Right cardiac atrium (tissue), 5 donors: ENCODE measurements at regions not wholly inside any gene's neighbourhood (a gene's known extent, or its start where the extent isn't known, plus 50 kb on each side); places are given as distances from the start of the nearest gene placed in this dataset.

Experiments
- ATAC-seq, 2 donors: fragments of 200-7000 bp; cut with Tn5 transposase; one replicate each; pipeline versions ENCODE4 v1.8.0 to v1.9.1; 2020; ENCODE audit warnings: moderate library complexity in 2 of 2, mild to moderate bottlenecking in 1 of 2
- DNase-seq, 3 donors: peaks; one replicate each; pipeline ENCODE4 v3.0.0-alpha.2; 2020
- H3K27ac ChIP-seq: one replicate; pipeline ENCODE4 v1.5.1; 2013; ENCODE audit warnings: mild to moderate bottlenecking, low read length, control low read depth, moderate library complexity
- H3K27me3 ChIP-seq: one replicate; pipeline ENCODE4 v1.6.1; 2013; ENCODE audit not compliant: control insufficient read depth, insufficient read depth
- H3K4me1 ChIP-seq: one replicate; pipeline ENCODE4 v1.6.1; 2013; ENCODE audit warnings: low read length; ENCODE audit not compliant: control insufficient read depth, insufficient read depth
- H3K4me3 ChIP-seq: one replicate; pipeline ENCODE4 v1.5.1; 2013; ENCODE audit warnings: low read length, control low read depth
- H3K9me3 ChIP-seq: one replicate; pipeline ENCODE4 v1.6.1; 2013; ENCODE audit warnings: low read length; ENCODE audit not compliant: control insufficient read depth
- WGBS: extraction: QIAGEN DNeasy Blood & Tissue Kit; methylation state at CpG from one replicate; pipeline ENCODE4 v1.1.7; 2013; 5-methylcytosine and 5-hydroxymethylcytosine counted together
- intact Hi-C, 4 donors: fragments of 100-400 bp; cut with DNase I; formaldehyde crosslinking; loops; one replicate each; pipeline versions ENCODE4 v1.11.0 to v1.14.0; 2022 to 2023
- donor health status: healthy with polysubstance abuse.
- donor health status: DM: no; HTN: yes; CAD: no.
- donor health status: DM: no; HTN: no; CAD: no.
- donor health status: DM: no; HTN: yes; CAD: no; lungs with severe emphysema.
- donor health status: DM: yes; HTN: yes; CAD: no.

GRCh38 chr13:55440465-55441085 lies 1700.1 kb upstream of the PRR20A start:
- no peak overlapping the region for H3K27ac ChIP-seq
- DNase-seq (no peak), ATAC-seq (no peak)
- H3K4me1 ChIP-seq: no peaks in the 10 kb centered on the region
- H3K4me3 ChIP-seq: no peak overlapping the region
- H3K27me3 ChIP-seq: no peaks in the 10 kb centered on the region
- intact Hi-C loops: no loop called here
- H3K9me3 ChIP-seq: no peaks in the 10 kb centered on the region
- 76% methylated on average over 4 of the region's 4 CpGs for WGBS

GRCh38 chr13:55464222-55464621 lies 1676.5 kb upstream of the PRR20A start:
- no peaks in the 10 kb centered on the region for H3K4me1 ChIP-seq
- 22% methylated on average over 3 of the region's 3 CpGs for WGBS
- ATAC-seq (no peak), DNase-seq (no peak)
- no peaks in the 10 kb centered on the region for H3K27me3 ChIP-seq
- no peaks in the 10 kb centered on the region for H3K9me3 ChIP-seq
- intact Hi-C loops: no loop called here
- no peak overlapping the region for H3K27ac ChIP-seq
- no peak overlapping the region for H3K4me3 ChIP-seq

- ATAC-seq: no peak
- WGBS: 86% methylated on average over 2 of the region's 2 CpGs
- Histone ChIP-seq H3K4me1 (no peaks in the 10 kb centered on the region), H3K9me3 (no peaks in the 10 kb centered on the region), H3K4me3 (no peak overlapping the region), H3K27ac (no peak overlapping the region), H3K27me3 (no peaks in the 10 kb centered on the region)
- intact Hi-C loops: no loop called here
- DNase-seq: no peak
These were observed 1673.2 kb upstream of the PRR20A start for GRCh38 chr13:55467476-55467875.

GRCh38 chr13:55483626-55484158 lies 1657.0 kb upstream of the PRR20A start:
- H3K27ac ChIP-seq: no peak overlapping the region
- 80% methylated on average over 3 of the region's 3 CpGs for WGBS

GRCh38 chr13:55493297-55493696 lies 1647.4 kb upstream of the PRR20A start:
- Histone ChIP-seq H3K27me3 (no peaks in the 10 kb centered on the region), H3K9me3 (no peaks in the 10 kb centered on the region), H3K4me3 (no peak overlapping the region), H3K4me1 (no peaks in the 10 kb centered on the region), H3K27ac (no peak overlapping the region)
- DNase-seq: no peak
- intact Hi-C loops: no loop called here
- no peak for ATAC-seq
- WGBS: 78% methylated on average over 3 of the region's 3 CpGs

More at GRCh38 chr13:55483626-55484158, 1657.0 kb upstream of the PRR20A start:
- intact Hi-C loops: no loop called here
- H3K27me3 ChIP-seq: no peaks in the 10 kb centered on the region
- no peaks in the 10 kb centered on the region for H3K4me1 ChIP-seq
- DNase-seq: no peak
- no peak overlapping the region for H3K4me3 ChIP-seq
- no peak for ATAC-seq
- no peaks in the 10 kb centered on the region for H3K9me3 ChIP-seq

GRCh38 chr13:55497486-55497885 lies 1643.2 kb upstream of the PRR20A start:
- H3K4me1 ChIP-seq: no peaks in the 10 kb centered on the region
- H3K27me3 ChIP-seq: no peaks in the 10 kb centered on the region
- 72% methylated on average over 3 of the region's 3 CpGs for WGBS
- H3K9me3 ChIP-seq: no peaks in the 10 kb centered on the region
- H3K27ac ChIP-seq: no peak overlapping the region
- ATAC-seq: no peak
- no peak for DNase-seq
- intact Hi-C loops: no loop called here
- H3K4me3 ChIP-seq: no peak overlapping the region

- no peaks in the 10 kb centered on the region for H3K9me3 ChIP-seq
- WGBS: 79% methylated on average over 2 of the region's 2 CpGs
- no peak for DNase-seq
- H3K4me1 ChIP-seq: no peaks in the 10 kb centered on the region
- H3K27ac ChIP-seq: no peak overlapping the region
- H3K27me3 ChIP-seq: no peaks in the 10 kb centered on the region
- no peak overlapping the region for H3K4me3 ChIP-seq
- intact Hi-C loops: no loop called here
- ATAC-seq: no peak
These were observed 1640.0 kb upstream of the PRR20A start for GRCh38 chr13:55500694-55501093.

- no peak overlapping the region for H3K27ac ChIP-seq
- no peaks in the 10 kb centered on the region for H3K9me3 ChIP-seq
- DNase-seq (no peak), ATAC-seq (no peak)
- 48% methylated on average over 1 of the region's 1 CpG for WGBS
- H3K27me3 ChIP-seq: no peaks in the 10 kb centered on the region
- no peak overlapping the region for H3K4me3 ChIP-seq
- no peaks in the 10 kb centered on the region for H3K4me1 ChIP-seq
- intact Hi-C loops: no loop called here
These were observed 1624.1 kb upstream of the PRR20A start for GRCh38 chr13:55516610-55517009.

GRCh38 chr13:55517312-55517711 lies 1623.4 kb upstream of the PRR20A start:
- Histone ChIP-seq H3K27ac (no peak overlapping the region), H3K9me3 (no peaks in the 10 kb centered on the region), H3K27me3 (no peaks in the 10 kb centered on the region), H3K4me1 (no peaks in the 10 kb centered on the region), H3K4me3 (no peak overlapping the region)
- ATAC-seq (no peak), DNase-seq (no peak)
- intact Hi-C loops: no loop called here
- WGBS: 80% methylated on average over 1 of the region's 1 CpG

GRCh38 chr13:55528434-55528833 lies 1612.3 kb upstream of the PRR20A start:
- no peak overlapping the region for H3K4me3 ChIP-seq
- H3K27ac ChIP-seq: no peak overlapping the region
- DNase-seq: no peak
- H3K27me3 ChIP-seq: no peaks in the 10 kb centered on the region
- WGBS: 80% methylated on average over 1 of the region's 1 CpG
- no peak for ATAC-seq
- H3K4me1 ChIP-seq: no peaks in the 10 kb centered on the region
- intact Hi-C loops: no loop called here
- no peaks in the 10 kb centered on the region for H3K9me3 ChIP-seq

- WGBS: 92% methylated on average over 1 of the region's 1 CpG
- ATAC-seq (no peak), DNase-seq (no peak)
- no peak overlapping the region for H3K4me3 ChIP-seq
- intact Hi-C loops: no loop called here
- H3K27ac ChIP-seq: no peak overlapping the region
- no peaks in the 10 kb centered on the region for H3K27me3 ChIP-seq
- H3K9me3 ChIP-seq: no peaks in the 10 kb centered on the region
- H3K4me1 ChIP-seq: no peaks in the 10 kb centered on the region
These were observed 1606.4 kb upstream of the PRR20A start for GRCh38 chr13:55534306-55534705.

GRCh38 chr13:55538424-55538823 lies 1602.3 kb upstream of the PRR20A start:
- Histone ChIP-seq H3K27ac (no peak overlapping the region), H3K9me3 (no peaks in the 10 kb centered on the region), H3K27me3 (no peaks in the 10 kb centered on the region), H3K4me1 (no peaks in the 10 kb centered on the region), H3K4me3 (no peak overlapping the region)
- 81% methylated on average over 2 of the region's 2 CpGs for WGBS
- intact Hi-C loops: no loop called here
- ATAC-seq (no peak), DNase-seq (no peak)
